Right lobe of liver (tissue), 4 donors: ENCODE measurements at regions not wholly inside any gene's neighbourhood (a gene's known extent, or its start where the extent isn't known, plus 50 kb on each side); places are given as distances from the start of the nearest gene placed in this dataset.

Source experiments
- CTCF ChIP-seq, 4 donors: fragments of 200-600 bp in 3 of 4; fragments of 450-650 bp in 1 of 4; IDR thresholded peaks; one replicate each; pipeline versions ENCODE4 v1.5.1 to v1.8.0; 2016 to 2022; ENCODE audit warnings: antibody characterized with exemption in 4 of 4, mild to moderate bottlenecking in 2 of 4
- POLR2A ChIP-seq: fragments of 450-650 bp; IDR thresholded peaks from one replicate; pipeline ENCODE4 v1.6.1; 2017; ENCODE audit warnings: antibody characterized with exemption, mild to moderate bottlenecking
- donor health status: DM: no; HTN: no; CAD: no.
- donor health status: DM: no; HTN: no; CAD: no.
- donor health status: DM: no; HTN: yes; CAD: no.

DNA sequence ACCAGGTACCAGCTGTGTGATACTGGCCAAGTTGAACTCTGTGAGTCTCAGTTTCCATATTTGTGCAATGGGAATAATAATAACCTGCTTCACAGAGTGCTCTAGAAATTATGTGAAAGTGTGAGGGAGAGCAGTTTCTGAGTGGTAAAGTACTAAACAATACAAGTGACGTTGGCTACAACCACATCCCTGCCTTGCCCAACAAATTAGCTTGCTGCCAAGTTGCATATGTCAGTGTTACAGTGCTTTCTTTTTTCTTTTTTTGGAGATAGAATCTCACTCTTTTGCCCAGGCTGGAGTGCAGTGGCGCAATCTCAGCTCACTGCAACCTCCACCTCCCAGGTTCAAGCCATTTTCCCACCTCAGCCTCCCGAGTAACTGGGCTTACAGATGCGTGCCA is 533.6 kb upstream of the MEX3C start:
- no peak for TF ChIP-seq POLR2A
- no peak for TF ChIP-seq CTCF (IDR thresholded peaks at IDR 0.05)
